ENCODE measurements at regions not wholly inside any gene's neighbourhood (a gene's known extent, or its start where the extent isn't known, plus 50 kb on each side); places are given as distances from the start of the nearest gene placed in this dataset.

GRCh38 chr4:156186111-156186510, 232.4 kb upstream of the CTSO start:
- H3K27ac Mint-ChIP-seq: no peak overlapping the region

DNA sequence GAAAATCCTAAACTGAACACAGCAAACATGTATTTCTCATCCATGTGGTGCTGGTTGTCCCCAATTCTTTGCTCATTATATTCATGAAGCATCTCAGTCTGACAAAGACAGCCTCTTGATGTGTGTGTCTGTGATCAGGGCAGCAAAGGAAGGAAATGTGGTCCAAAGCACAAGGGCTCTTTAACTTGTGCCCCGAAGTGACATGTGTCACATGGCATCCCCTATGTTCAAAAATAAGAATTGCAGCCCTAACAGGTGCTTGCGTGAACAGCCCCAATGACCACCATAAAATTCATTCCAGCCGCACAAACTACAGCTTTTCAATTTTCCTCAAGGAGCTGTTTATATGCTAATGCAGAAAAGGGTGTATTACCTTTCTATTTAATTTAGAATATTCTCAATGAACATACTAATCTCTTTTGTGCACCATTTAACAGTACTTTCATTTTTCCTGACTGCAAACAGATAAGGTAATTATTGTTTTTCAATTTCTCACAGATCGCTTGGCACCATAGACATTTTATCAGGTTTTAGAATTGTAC, 231.9 kb upstream of the CTSO start:
- Mint-ChIP-seq H3K4me1 (ENCODE audit: low read depth) (no peaks in the 10 kb centered on the region), H3K27ac (no peak overlapping the region), H3K36me3 (ENCODE audit: low read depth) (no peaks in the 10 kb centered on the region), H3K4me3 (no peak overlapping the region), H3K9me3 (no peaks in the 10 kb centered on the region), H3K27me3 (no peaks in the 10 kb centered on the region)
- CTCF ChIA-PET: no interaction called here
- POLR2A ChIA-PET: no interaction called here
- no peak for DNase-seq
- no peak for ATAC-seq
- intact Hi-C loops (cut with micrococcal nuclease): no loop called here
- TF ChIP-seq, protein P1, sequence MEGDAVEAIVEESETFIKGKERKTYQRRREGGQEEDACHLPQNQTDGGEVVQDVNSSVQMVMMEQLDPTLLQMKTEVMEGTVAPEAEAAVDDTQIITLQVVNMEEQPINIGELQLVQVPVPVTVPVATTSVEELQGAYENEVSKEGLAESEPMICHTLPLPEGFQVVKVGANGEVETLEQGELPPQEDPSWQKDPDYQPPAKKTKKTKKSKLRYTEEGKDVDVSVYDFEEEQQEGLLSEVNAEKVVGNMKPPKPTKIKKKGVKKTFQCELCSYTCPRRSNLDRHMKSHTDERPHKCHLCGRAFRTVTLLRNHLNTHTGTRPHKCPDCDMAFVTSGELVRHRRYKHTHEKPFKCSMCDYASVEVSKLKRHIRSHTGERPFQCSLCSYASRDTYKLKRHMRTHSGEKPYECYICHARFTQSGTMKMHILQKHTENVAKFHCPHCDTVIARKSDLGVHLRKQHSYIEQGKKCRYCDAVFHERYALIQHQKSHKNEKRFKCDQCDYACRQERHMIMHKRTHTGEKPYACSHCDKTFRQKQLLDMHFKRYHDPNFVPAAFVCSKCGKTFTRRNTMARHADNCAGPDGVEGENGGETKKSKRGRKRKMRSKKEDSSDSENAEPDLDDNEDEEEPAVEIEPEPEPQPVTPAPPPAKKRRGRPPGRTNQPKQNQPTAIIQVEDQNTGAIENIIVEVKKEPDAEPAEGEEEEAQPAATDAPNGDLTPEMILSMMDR (IDR thresholded peaks at IDR 0.05): no peak

More at GRCh38 chr4:156186111-156186510, 232.4 kb upstream of the CTSO start:
- intact Hi-C loops (cut with micrococcal nuclease): no loop called here
- no peak overlapping the region for H3K4me3 Mint-ChIP-seq
- TF ChIP-seq, protein P1 (IDR thresholded peaks at IDR 0.05): no peak
- ChIA-PET CTCF (interaction anchor here (1.5 kb wide), 1 partner anchor 17 kb away, joined by 3 read pairs; no protein-coding TSS in a partner anchor), POLR2A (no interaction called here)
- no peaks in the 10 kb centered on the region for H3K4me1 Mint-ChIP-seq (ENCODE audit: low read depth)
- no peak for DNase-seq
- ATAC-seq: no peak
- no peaks in the 10 kb centered on the region for H3K27me3 Mint-ChIP-seq
- H3K36me3 Mint-ChIP-seq (ENCODE audit: low read depth): no peaks in the 10 kb centered on the region
- H3K9me3 Mint-ChIP-seq: no peaks in the 10 kb centered on the region

DNA sequence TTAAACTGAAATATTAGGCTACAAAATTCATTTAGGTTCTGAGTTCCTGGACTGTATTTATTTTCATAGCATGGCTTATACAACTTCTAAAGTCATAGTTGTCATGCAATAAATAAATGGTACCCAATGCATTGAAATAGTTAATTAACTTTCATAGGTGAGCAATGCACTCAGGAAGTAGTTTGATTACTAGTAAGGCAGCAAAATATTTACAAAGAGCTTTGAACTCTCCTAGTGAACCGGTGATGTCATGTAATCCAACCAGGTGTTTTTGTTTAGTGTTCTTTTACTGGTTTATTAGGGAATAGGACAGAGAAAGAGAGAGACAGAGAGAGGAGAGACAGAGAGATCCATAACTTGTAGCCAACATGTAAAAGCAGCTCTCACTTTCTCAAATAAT, 228.6 kb upstream of the CTSO start:
- Mint-ChIP-seq H3K27ac (no peak overlapping the region), H3K4me1 (ENCODE audit: low read depth) (no peaks in the 10 kb centered on the region), H3K36me3 (ENCODE audit: low read depth) (no peaks in the 10 kb centered on the region), H3K4me3 (no peak overlapping the region), H3K9me3 (no peaks in the 10 kb centered on the region), H3K27me3 (no peaks in the 10 kb centered on the region)
- TF ChIP-seq, protein P1 (IDR thresholded peaks at IDR 0.05): no peak
- DNase-seq (no peak), ATAC-seq (no peak)
- ChIA-PET CTCF (no interaction called here), POLR2A (no interaction called here)
- intact Hi-C loops (cut with micrococcal nuclease): no loop called here

GRCh38 chr4:156177941-156178340, 224.3 kb upstream of the CTSO start:
- DNase-seq (no peak), ATAC-seq (no peak)
- Mint-ChIP-seq H3K4me3 (no peak overlapping the region), H3K9me3 (peaks cover 2% of the 10 kb centered on the region), H3K27me3 (no peaks in the 10 kb centered on the region), H3K27ac (no peak overlapping the region), H3K36me3 (ENCODE audit: low read depth) (no peaks in the 10 kb centered on the region), H3K4me1 (ENCODE audit: low read depth) (no peaks in the 10 kb centered on the region)
- ChIA-PET CTCF (no interaction called here), POLR2A (no interaction called here)
- intact Hi-C loops (cut with micrococcal nuclease): no loop called here
- TF ChIP-seq, protein P1 (IDR thresholded peaks at IDR 0.05): no peak

DNA sequence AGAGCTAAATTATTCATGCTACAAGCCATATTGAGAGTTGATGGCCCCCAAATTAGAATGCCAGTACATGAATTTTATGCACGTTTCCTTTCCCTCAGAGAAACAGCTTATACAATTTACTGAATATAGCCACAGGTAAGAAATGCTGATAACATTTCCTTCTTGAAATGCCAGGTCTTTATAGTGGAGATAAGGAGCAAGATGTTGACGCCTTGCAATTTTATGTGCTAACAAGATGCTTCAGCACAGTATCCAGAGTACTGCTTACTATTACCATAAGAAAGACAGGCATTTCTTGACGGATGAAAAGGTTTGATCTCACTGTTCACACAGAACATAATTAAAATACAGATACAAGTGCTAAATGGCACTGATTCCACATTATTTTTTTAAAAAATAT, 223.2 kb upstream of the CTSO start:
- Mint-ChIP-seq H3K4me1 (ENCODE audit: low read depth) (no peaks in the 10 kb centered on the region), H3K9me3 (peaks cover 2% of the 10 kb centered on the region), H3K36me3 (ENCODE audit: low read depth) (no peaks in the 10 kb centered on the region), H3K4me3 (no peak overlapping the region), H3K27me3 (no peaks in the 10 kb centered on the region), H3K27ac (no peak overlapping the region)
- TF ChIP-seq, protein P1 (IDR thresholded peaks at IDR 0.05): no peak
- CTCF ChIA-PET: no interaction called here
- ATAC-seq (no peak), DNase-seq (no peak)
- POLR2A ChIA-PET: interaction anchor here (0.6 kb wide), 1 partner anchor 41 kb away, joined by 3 read pairs; no protein-coding TSS in a partner anchor
- intact Hi-C loops (cut with micrococcal nuclease): no loop called here

All from activated CD8-positive, alpha-beta T cell treated with anti-CD3 and anti-CD28 coated beads for 36 hours (primary cell).